GF-D8 (cell line): ENCODE measurements at regions not wholly inside any gene's neighbourhood (a gene's known extent, or its start where the extent isn't known, plus 50 kb on each side); places are given as distances from the start of the nearest gene placed in this dataset.

ENCODE experiments used
- DNase-seq: peaks from one replicate; lab custom pipeline; 2025; lab: John Stamatoyannopoulos, UW

GRCh38 chr9:14031810-14032209, 282.1 kb downstream of the NFIB start:
- no peak for DNase-seq

DNA sequence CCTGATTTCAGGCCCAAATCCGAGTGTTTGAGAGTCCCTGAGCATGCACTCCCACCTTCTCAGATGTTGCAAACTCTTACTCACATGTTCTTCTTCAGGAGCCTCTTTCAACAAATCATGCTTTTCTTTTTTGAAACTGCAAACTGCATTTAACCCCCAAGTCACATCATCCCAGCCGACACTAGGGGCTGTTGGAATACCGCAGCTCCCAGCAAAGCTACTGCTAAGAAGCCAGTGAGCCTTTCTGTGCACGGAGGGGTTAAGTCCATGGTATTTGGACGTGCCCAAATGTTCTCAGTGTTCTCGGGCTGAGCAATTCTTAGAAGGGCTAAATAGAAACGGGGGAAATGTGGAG, 282.9 kb downstream of the NFIB start:
- no peak for DNase-seq

DNA sequence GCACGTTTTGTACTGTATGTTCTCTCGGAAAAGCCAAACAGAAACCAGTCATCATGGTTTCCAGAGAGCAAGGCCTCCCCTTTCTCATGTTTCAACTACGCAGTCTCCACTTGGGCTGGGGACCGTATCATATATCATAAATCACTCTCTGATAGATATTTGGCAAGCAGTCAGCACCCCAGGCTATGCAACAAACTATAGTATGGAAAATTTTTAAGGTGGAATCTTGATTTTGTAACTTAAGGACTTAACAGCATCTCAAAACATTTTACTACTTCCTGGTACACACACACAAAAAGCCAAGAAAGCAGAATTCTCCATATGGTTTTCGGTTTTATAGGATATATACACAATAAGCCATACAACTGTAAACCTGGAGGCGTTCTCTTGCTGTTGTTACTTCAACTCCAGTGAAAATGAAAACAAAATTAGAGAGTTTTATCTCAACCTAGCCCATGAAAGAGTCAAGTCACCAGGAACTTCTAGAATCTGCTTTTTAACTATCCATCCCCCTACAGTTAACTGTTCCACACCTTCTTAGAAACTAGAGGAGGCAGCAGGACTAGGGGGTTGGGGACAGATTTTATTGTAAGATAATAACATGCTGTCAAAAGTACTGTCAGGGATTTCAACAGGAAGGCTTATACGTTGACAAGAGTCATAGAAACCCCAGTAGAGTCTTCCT, 283.4 kb downstream of the NFIB start:
- DNase-seq = no peak

GRCh38 chr9:14029806-14030374, 284.1 kb downstream of the NFIB start:
- DNase-seq = no peak

DNA sequence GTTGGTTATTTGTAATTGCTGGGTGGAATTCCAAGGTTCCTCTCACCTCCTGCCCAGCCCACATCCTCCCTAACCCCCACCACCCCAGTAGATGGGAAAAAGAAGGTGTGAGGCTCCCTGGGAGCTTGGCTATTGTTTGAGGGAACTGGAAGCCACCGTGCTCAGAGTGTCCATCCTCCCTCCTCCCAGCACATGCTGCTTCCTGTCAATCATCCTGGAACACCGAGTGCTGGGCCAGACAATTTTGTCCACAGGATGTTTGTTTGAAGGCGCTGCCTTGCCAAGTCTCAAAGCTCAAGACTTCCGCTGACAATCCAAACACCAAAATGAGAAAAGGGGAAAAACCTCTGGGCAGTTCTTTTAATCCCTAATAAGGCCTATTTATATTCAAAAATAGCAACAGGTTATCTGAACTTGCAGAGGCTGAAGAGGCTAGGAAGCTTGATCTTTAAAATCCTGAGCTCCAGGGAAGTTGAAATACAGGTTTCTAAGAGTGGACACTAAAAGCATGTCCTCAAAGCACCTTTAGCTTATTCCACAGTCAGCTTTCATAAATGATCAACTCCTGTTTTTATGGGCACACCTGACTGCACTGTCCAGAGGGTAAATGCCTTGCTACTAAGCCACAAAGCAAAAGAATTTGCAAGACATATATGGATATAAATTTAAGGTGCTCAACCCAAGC, 286.7 kb downstream of the NFIB start:
- no peak for DNase-seq

DNA sequence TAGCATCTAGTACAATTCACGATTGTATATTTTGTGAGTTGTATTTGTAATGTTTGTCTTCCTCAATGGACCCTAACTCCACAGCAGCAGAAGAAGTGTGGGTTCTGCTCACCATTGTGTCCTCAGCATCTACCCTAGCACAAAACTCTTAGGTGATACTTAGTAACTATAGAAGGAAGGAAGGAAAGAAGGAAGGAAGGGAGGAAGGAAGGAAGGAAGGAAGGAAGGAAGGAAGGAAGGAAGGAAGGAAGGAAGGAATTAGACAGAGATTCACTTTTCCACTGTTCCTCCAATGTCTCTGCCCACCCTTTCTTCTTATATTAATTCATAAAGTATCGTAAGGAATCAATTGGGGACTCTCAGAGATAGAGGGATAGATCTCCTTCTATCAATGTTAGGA, 288.2 kb downstream of the NFIB start:
- DNase-seq = no peak

GRCh38 chr9:14023285-14023684, 290.7 kb downstream of the NFIB start:
- no peak for DNase-seq

DNA sequence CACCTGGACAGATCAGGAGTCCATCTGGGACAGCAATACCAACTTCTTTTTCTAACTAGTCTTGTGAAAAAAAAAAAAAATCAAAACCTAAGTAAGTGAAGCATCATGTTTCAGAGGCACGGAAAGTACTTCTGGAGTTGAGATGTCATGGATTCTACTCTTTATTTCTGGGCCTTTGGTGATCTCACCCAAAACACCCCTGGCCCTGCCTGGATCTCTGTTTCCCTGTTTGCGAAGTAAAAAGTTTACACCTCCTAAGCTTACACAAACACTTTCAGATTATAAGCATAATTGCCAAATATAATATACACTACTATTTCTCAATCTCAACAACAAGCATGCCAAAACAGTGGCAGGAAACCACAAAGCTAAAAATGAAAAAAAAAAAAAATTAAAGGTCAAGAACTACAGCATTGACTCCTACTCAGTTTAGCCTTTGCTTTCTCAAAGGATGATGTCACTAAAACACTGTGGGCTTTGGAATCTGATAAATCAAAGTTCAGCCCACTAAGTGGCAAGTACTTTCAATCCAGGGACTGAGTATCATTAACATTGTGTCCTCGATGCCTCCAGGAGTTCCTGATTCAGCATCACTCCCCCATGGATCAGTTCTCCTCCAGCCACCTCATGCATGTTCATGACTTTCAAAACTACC, 291.9 kb downstream of the NFIB start:
- DNase-seq = no peak

- DNase-seq = no peak
Observed at GRCh38 chr9:14018081-14018480, 295.9 kb downstream of the NFIB start.

- no peak for DNase-seq
Observed at GRCh38 chr9:14014744-14015143, 299.2 kb downstream of the NFIB start.

- DNase-seq = no peak
Observed at GRCh38 chr9:14014218-14014617, 299.7 kb downstream of the NFIB start.

DNA sequence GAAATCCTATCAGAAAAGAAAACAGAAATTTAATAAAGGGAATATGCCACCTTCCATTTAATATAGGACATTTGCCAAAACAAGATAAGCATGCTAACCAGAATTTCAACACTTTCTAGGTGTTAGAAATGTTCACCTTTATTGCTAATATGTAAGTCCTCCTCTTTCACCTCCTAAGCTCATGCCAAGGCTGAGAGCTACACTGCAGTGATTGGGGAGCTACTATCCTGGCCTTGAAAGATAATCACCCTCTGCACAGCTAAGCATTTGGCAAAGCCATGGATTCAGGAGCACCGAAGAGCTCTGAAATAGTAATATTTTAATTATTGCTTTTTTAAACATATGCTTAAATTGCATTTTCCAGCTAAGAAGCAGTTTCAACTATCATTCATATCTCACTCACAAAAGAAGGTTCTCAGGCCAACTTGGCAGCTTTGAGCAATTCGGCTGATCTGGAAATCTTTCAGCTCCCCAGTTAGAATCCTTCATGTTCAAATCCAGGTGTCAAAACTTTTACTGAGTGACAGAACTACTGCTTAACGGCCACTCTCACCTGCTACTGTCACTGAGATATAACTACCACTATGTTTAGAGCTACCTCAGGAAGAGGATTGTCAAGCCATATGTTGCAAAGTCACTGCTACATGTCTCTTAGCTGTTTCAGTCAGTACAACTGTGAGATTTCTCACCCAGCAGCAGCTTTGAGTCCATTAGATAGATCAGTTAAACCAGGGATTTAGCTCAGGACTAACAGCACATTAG, 302.0 kb downstream of the NFIB start:
- no peak for DNase-seq

DNA sequence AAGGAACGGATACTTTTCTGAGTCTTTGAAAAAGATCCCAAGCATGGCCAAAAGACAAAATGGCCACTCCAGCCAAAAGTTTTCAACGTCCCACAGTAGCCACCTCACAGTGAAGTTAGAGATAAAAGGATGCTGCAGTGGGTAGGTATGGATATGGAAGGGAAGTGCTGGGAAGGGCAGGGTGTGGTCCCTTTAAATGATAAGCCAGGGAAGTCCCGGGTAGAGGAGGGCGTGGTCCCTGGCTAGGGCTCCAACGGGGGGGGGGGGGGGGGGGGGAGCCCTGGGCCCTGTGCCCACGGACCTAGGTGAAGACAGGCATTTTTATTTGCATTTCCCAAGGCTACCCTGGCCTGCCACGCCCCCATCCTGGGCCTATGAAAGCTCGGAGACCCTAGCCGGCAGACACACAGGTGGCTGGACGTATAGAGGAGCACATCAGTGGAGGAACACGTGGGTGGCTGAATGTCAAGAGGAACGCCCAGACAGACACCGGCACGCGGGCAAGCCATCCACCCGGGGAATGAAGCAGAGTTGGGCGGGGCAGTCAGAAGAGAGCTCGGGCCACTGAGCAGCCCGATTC, 306.7 kb downstream of the NFIB start:
- no peak for DNase-seq

GRCh38 chr9:14006386-14007187, 307.4 kb downstream of the NFIB start:
- DNase-seq = no peak

GRCh38 chr9:14004110-14004509, 309.8 kb downstream of the NFIB start:
- no peak for DNase-seq

DNA sequence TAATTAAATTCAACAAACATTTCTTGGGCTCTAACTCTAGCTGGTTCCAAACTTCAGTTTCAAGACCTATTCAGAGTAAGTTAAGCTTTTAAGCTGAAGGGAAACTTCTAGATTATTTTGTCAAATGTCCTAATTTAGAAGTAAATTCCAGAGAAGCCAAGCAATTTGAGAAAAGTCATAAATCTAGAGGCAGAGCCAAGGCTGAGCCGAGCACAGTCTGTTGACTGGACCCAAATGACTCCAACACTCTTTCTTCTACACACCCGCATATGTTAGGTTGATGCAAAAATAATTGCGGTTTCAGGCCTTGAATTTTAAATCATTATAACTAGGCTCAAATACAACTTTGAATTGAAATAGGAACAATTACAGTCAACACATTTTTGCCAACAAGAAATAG, 319.7 kb downstream of the NFIB start:
- no peak for DNase-seq

DNA sequence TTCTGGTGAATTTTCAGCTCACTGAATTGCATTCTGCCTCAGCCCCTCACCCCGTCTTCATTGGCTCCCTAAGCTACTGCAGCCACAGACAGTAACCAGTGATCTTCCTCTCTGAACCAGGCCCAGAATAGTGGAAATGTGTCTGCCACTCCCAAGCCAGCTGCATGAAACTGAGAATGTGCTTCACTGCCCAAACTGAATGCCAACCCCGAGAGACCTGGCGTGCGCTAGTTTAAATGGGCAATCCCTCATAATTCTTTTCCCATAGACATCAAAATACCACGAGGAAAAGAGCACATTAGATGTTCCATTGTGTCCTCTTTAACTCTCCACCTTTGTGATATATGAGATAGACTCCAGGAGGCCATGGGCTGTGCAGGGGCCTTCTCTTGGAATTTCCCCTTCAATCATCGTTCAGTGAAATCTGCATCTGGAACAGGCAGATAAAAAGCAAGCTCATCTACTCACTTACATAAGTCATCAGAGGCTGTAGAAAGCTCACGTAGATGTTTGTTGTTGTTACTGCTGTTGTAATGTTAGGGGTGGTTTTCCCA, 320.2 kb downstream of the NFIB start:
- no peak for DNase-seq

DNA sequence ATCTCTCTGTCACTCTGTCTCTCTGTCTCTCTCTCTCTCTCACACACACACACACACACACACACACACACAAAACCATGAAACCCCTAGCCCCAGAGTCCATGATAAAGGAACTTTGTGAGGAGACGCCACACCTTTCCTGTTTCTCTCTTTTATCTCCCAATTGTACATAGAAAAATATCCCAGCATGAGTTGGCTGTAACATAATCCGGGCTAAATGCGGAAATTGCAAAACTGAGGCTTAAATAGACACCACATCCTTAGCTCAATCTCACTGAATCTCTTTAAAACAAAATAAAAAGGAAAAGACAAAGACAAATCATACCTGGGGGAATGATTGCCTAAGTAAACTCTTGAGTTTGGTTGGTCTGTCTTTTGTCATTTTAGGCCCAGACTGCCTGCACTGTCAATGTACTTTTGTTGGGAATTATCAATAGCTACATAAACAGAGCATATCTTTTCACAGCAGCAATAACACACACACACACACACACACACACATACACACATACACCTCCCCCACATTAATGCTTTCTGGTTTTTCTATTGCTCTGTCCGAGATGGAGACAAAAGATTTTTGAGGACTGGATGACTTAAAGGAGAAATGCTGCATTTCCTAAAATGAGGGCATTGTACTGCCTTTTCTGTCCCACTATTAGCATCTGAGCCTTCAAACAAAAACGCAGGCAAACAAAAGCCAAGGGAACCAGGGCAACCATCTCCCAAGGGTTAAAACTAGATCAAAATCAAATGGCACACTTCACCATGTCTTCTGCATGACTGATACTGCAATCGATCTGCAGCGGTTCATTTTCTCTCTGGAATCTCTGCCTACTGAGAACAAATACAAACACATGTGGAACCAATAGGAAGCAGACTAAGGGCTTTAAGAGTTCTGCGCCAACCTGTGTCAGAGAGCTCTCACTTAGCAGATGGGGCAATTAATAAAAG, 321.5 kb downstream of the NFIB start:
- DNase-seq = no peak

DNA sequence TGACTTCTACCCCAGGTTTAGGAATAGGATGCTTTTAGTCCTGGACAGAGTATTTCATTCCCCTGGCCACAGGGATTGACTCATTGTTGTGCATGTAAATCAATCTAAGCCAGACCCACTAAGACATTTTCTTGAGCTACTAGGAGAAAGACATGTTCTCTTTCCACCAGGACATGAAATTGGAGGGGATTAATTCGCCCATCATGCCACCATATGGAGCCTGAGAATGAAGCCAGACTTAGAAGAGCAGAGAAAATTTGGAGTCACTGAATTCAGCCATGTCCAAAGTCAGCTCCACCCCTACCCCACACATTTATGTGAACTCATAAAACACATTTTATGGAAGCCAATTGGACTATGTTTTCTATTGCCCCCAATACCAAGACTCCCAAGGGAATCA, 322.5 kb downstream of the NFIB start:
- no peak for DNase-seq

DNA sequence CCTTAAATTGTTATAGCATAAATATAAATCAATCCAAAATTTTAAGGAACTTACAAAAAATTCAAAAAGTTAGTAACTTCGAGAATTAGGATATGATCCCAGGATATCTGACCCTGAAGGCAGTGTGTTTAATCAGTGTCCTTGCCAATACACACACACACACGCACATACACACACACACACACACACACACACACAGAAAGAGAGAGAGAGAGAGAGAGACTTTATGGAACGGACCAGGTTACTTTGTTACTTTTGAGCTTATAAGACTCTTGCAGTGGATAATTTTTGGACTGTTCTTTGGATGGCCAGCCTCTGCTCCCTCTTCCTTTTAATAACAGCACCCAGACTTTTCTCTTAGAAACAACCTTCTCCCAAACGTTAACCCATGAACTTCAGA, 322.9 kb downstream of the NFIB start:
- DNase-seq = no peak
